Right ventricle myocardium superior (tissue), 1 donor: ENCODE measurements at regions not wholly inside any gene's neighbourhood (a gene's known extent, or its start where the extent isn't known, plus 50 kb on each side); places are given as distances from the start of the nearest gene placed in this dataset.
A peak's percentile ranks its signal among the peaks of the same experiment; 100 is the strongest.
"Not testable (repeated sequence)": the region's sequence is repeated elsewhere in the genome, so short reads cannot be mapped to it uniquely, and the experiment has no call there.

Experiments
- ATAC-seq: fragments of 200-7000 bp; cut with Tn5 transposase; one replicate; pipeline ENCODE4 v1.9.1; 2020; ENCODE audit warnings: mild to moderate bottlenecking; ENCODE audit not compliant: poor library complexity
- DNase-seq: peaks from one replicate; pipeline ENCODE4 v3.0.0-alpha.2; 2020
- intact Hi-C: fragments of 100-400 bp; cut with DNase I; formaldehyde crosslinking; loops from one replicate; pipeline ENCODE4 v1.11.2; 2022
- donor health status: DM: no; HTN: yes; CAD: no; lungs with severe emphysema.

GRCh38 chr12:18794000-18794399, 56.1 kb downstream of the CAPZA3 start:
- DNase-seq (no peak), ATAC-seq (no peak)
- intact Hi-C loops = no loop called here

- DNase-seq (no peak), ATAC-seq (no peak)
- intact Hi-C loops = no loop called here
Observed at GRCh38 chr12:18797604-18798003, 59.7 kb downstream of the CAPZA3 start.

GRCh38 chr12:18798535-18799361, 60.8 kb downstream of the CAPZA3 start:
- intact Hi-C loops = no loop called here
- DNase-seq (no peak), ATAC-seq (peak; percentile 86)

- ATAC-seq (peak; percentile 61), DNase-seq (no peak)
- intact Hi-C loops = no loop called here
Observed at GRCh38 chr12:18799561-18799960, 61.6 kb downstream of the CAPZA3 start.

- ATAC-seq = peak; percentile 57
- no peak for DNase-seq
- intact Hi-C loops = no loop called here
Observed at GRCh38 chr12:18805516-18806248, 67.8 kb downstream of the CAPZA3 start.

- intact Hi-C loops = no loop called here
- no peak for ATAC-seq
Observed at GRCh38 chr12:18807714-18808113, 69.8 kb downstream of the CAPZA3 start.

GRCh38 chr12:18808221-18808620, 70.3 kb downstream of the CAPZA3 start:
- DNase-seq = no peak
- intact Hi-C loops = no loop called here
- no peak for ATAC-seq

More at GRCh38 chr12:18807714-18808113, 69.8 kb downstream of the CAPZA3 start:
- DNase-seq = no peak

- peak; percentile 51 for ATAC-seq
- peak; percentile 38 for DNase-seq
- intact Hi-C loops = no loop called here
Observed at GRCh38 chr12:18810537-18811253, 72.8 kb downstream of the CAPZA3 start.

GRCh38 chr12:18811273-18811672, 73.4 kb downstream of the CAPZA3 start:
- DNase-seq = no peak
- peak; percentile 25 for ATAC-seq
- intact Hi-C loops = no loop called here

GRCh38 chr12:18813753-18814152, 75.8 kb downstream of the CAPZA3 start:
- DNase-seq (no peak), ATAC-seq (no peak)

GRCh38 chr12:18818579-18819268, 80.8 kb downstream of the CAPZA3 start:
- intact Hi-C loops = no loop called here
- DNase-seq = no peak
- ATAC-seq = no peak

More at GRCh38 chr12:18813753-18814152, 75.8 kb downstream of the CAPZA3 start:
- intact Hi-C loops = no loop called here

- intact Hi-C loops = no loop called here
- DNase-seq (no peak), ATAC-seq (no peak)
Observed at GRCh38 chr12:18819484-18819883, 81.6 kb downstream of the CAPZA3 start.

GRCh38 chr12:18823461-18823860, 85.5 kb downstream of the CAPZA3 start:
- intact Hi-C loops = no loop called here
- ATAC-seq (no peak), DNase-seq (no peak)

GRCh38 chr12:18824287-18824686, 86.4 kb downstream of the CAPZA3 start:
- ATAC-seq = no peak
- DNase-seq = no peak
- intact Hi-C loops = no loop called here

- intact Hi-C loops = no loop called here
- DNase-seq = no peak
- ATAC-seq = no peak
Observed at GRCh38 chr12:18825138-18825537, 87.2 kb downstream of the CAPZA3 start.

- intact Hi-C loops = no loop called here
- ATAC-seq = no peak
- DNase-seq = no peak
Observed at GRCh38 chr12:18827913-18828312, 90.0 kb downstream of the CAPZA3 start.

GRCh38 chr12:18828483-18828882, 90.6 kb downstream of the CAPZA3 start:
- ATAC-seq (no peak), DNase-seq (no peak)
- intact Hi-C loops = no loop called here

GRCh38 chr12:18828987-18829386, 91.1 kb downstream of the CAPZA3 start:
- ATAC-seq (no peak), DNase-seq (no peak)
- intact Hi-C loops = no loop called here

GRCh38 chr12:18832932-18833331, 95.0 kb downstream of the CAPZA3 start:
- ATAC-seq, intact Hi-C loops, DNase-seq: not testable (repeated sequence)
